ENCODE measurements at regions not wholly inside any gene's neighbourhood (a gene's known extent, or its start where the extent isn't known, plus 50 kb on each side); places are given as distances from the start of the nearest gene placed in this dataset.

- DNase-seq (ENCODE audit: extremely low spot score in 2 of 2) = peak in 1 of 2 donors; percentile 67
- H3K27me3 ChIP-seq = no peaks in the 10 kb centered on the region
- no peaks in the 10 kb centered on the region for H3K36me3 ChIP-seq
- intact Hi-C loops (cut with DNase I) = no loop called here
- H3K4me3 ChIP-seq = no peak overlapping the region
- TF ChIP-seq POLR2AphosphoS5 (IDR thresholded peaks at IDR 0.05; ENCODE audit: insufficient read depth in 1 of 2, low read depth in 1 of 2) (no peak), POLR2A (IDR thresholded peaks at IDR 0.05) (no peak), CTCF (IDR thresholded peaks at IDR 0.05) (no peak)
- H3K27ac ChIP-seq = no peak overlapping the region
- H3K4me1 ChIP-seq = no peaks in the 10 kb centered on the region
- H3K9me3 ChIP-seq = peaks cover 11% of the 10 kb centered on the region
Measured at GRCh38 chr15:25169318-25169717, 214.5 kb downstream of the SNRPN start.

- Histone ChIP-seq H3K4me1 (no peaks in the 10 kb centered on the region), H3K27ac (no peak overlapping the region)
Measured at GRCh38 chr15:25170113-25170731, 215.4 kb downstream of the SNRPN start.

GRCh38 chr15:25170781-25171110 is 216.0 kb downstream of the SNRPN start:
- intact Hi-C loops (cut with DNase I) = no loop called here
- H3K9me3 ChIP-seq = peaks cover 24% of the 10 kb centered on the region
- DNase-seq (ENCODE audit: extremely low spot score in 2 of 2) = no peak
- TF ChIP-seq CTCF (IDR thresholded peaks at IDR 0.05) (no peak), POLR2A (IDR thresholded peaks at IDR 0.05) (no peak)
- H3K27me3 ChIP-seq = no peaks in the 10 kb centered on the region
- no peak overlapping the region for H3K4me3 ChIP-seq
- H3K36me3 ChIP-seq = no peaks in the 10 kb centered on the region
- no peak overlapping the region for H3K27ac ChIP-seq
- H3K4me1 ChIP-seq = no peaks in the 10 kb centered on the region

More at GRCh38 chr15:25170113-25170731, 215.4 kb downstream of the SNRPN start:
- peak in 1 of 2 donors; percentile 74 for DNase-seq (ENCODE audit: extremely low spot score in 2 of 2)
- Histone ChIP-seq H3K9me3 (peaks cover 19% of the 10 kb centered on the region), H3K36me3 (no peaks in the 10 kb centered on the region), H3K4me3 (no peak overlapping the region), H3K27me3 (no peaks in the 10 kb centered on the region)
- TF ChIP-seq POLR2AphosphoS5 (IDR thresholded peaks at IDR 0.05; ENCODE audit: insufficient read depth in 1 of 2, low read depth in 1 of 2) = no peak
- intact Hi-C loops (cut with DNase I) = no loop called here

- intact Hi-C loops (cut with DNase I) = no loop called here
- TF ChIP-seq CTCF (IDR thresholded peaks at IDR 0.05) (no peak), POLR2AphosphoS5 (IDR thresholded peaks at IDR 0.05; ENCODE audit: insufficient read depth in 1 of 2, low read depth in 1 of 2) (no peak), POLR2A (IDR thresholded peaks at IDR 0.05) (no peak)
- Histone ChIP-seq H3K4me3 (no peak overlapping the region), H3K9me3 (peaks cover 27% of the 10 kb centered on the region), H3K4me1 (no peaks in the 10 kb centered on the region), H3K36me3 (no peaks in the 10 kb centered on the region), H3K27me3 (no peaks in the 10 kb centered on the region), H3K27ac (no peak overlapping the region)
- DNase-seq (ENCODE audit: extremely low spot score in 2 of 2) = peak in 1 of 2 donors; percentile 64
Measured at GRCh38 chr15:25171111-25171811, 216.5 kb downstream of the SNRPN start.

GRCh38 chr15:25171856-25172687 is 217.3 kb downstream of the SNRPN start:
- peak in 1 of 2 donors; percentile 84 for DNase-seq (ENCODE audit: extremely low spot score in 2 of 2)
- Histone ChIP-seq H3K4me1 (no peaks in the 10 kb centered on the region), H3K9me3 (peaks cover 27% of the 10 kb centered on the region), H3K4me3 (no peak overlapping the region), H3K27me3 (no peaks in the 10 kb centered on the region), H3K27ac (no peak overlapping the region), H3K36me3 (no peaks in the 10 kb centered on the region)
- intact Hi-C loops (cut with DNase I) = no loop called here
- TF ChIP-seq POLR2AphosphoS5 (IDR thresholded peaks at IDR 0.05; ENCODE audit: insufficient read depth in 1 of 2, low read depth in 1 of 2) (no peak), POLR2A (IDR thresholded peaks at IDR 0.05) (no peak), CTCF (IDR thresholded peaks at IDR 0.05) (no peak)

All from vagina (tissue), 2 donors.